ENCODE measurements at regions not wholly inside any gene's neighbourhood (a gene's known extent, or its start where the extent isn't known, plus 50 kb on each side); places are given as distances from the start of the nearest gene placed in this dataset.

GRCh38 chr11:116179401-116179800, 593.4 kb downstream of the BUD13 start:
- no peaks in the 10 kb centered on the region for H3K27me3 ChIP-seq (replicated peaks; ENCODE audit: control insufficient read depth, insufficient read depth, low read length)
- H3K4me3 ChIP-seq (replicated peaks; ENCODE audit: low read depth, low read length) = no peak overlapping the region
- DNase-seq (ENCODE audit: extremely low read depth, insufficient read length) = no peak
- H3K36me3 ChIP-seq (ENCODE audit: control insufficient read depth, insufficient read depth, low read length) = no peaks in the 10 kb centered on the region
- no peak for TF ChIP-seq CTCF (IDR thresholded peaks at IDR 0.05; ENCODE audit: insufficient read depth, low read length, poor library complexity, severe bottlenecking)

- Histone ChIP-seq H3K4me3 (replicated peaks; ENCODE audit: low read depth, low read length) (no peak overlapping the region), H3K36me3 (ENCODE audit: control insufficient read depth, insufficient read depth, low read length) (no peaks in the 10 kb centered on the region), H3K27me3 (replicated peaks; ENCODE audit: control insufficient read depth, insufficient read depth, low read length) (no peaks in the 10 kb centered on the region; the same call in 1 of the 2 replicates)
- no peak for TF ChIP-seq CTCF (IDR thresholded peaks at IDR 0.05; ENCODE audit: insufficient read depth, low read length, poor library complexity, severe bottlenecking)
- no peak for DNase-seq (ENCODE audit: extremely low read depth, insufficient read length)
Measured at GRCh38 chr11:116177521-116178210, 595.1 kb downstream of the BUD13 start.

GRCh38 chr11:116176484-116177005, 596.2 kb downstream of the BUD13 start:
- no peak for DNase-seq (ENCODE audit: extremely low read depth, insufficient read length)
- Histone ChIP-seq H3K36me3 (ENCODE audit: control insufficient read depth, insufficient read depth, low read length) (no peaks in the 10 kb centered on the region), H3K4me3 (replicated peaks; ENCODE audit: low read depth, low read length) (no peak overlapping the region), H3K27me3 (replicated peaks; ENCODE audit: control insufficient read depth, insufficient read depth, low read length) (no peaks in the 10 kb centered on the region; the same call in 1 of the 2 replicates)
- TF ChIP-seq CTCF (IDR thresholded peaks at IDR 0.05; ENCODE audit: insufficient read depth, low read length, poor library complexity, severe bottlenecking) = no peak

- no peak overlapping the region for H3K4me3 ChIP-seq (replicated peaks; ENCODE audit: low read depth, low read length)
- no peaks in the 10 kb centered on the region for H3K36me3 ChIP-seq (ENCODE audit: control insufficient read depth, insufficient read depth, low read length)
- H3K27me3 ChIP-seq (replicated peaks; ENCODE audit: control insufficient read depth, insufficient read depth, low read length) = no peaks in the 10 kb centered on the region; the same call in 1 of the 2 replicates
- no peak for DNase-seq (ENCODE audit: extremely low read depth, insufficient read length)
- TF ChIP-seq CTCF (IDR thresholded peaks at IDR 0.05; ENCODE audit: insufficient read depth, low read length, poor library complexity, severe bottlenecking) = no peak
Measured at GRCh38 chr11:116175707-116176106, 597.1 kb downstream of the BUD13 start.

- TF ChIP-seq CTCF (IDR thresholded peaks at IDR 0.05; ENCODE audit: insufficient read depth, low read length, poor library complexity, severe bottlenecking) = no peak
- DNase-seq (ENCODE audit: extremely low read depth, insufficient read length) = no peak
- Histone ChIP-seq H3K27me3 (replicated peaks; ENCODE audit: control insufficient read depth, insufficient read depth, low read length) (no peaks in the 10 kb centered on the region; the same call in 1 of the 2 replicates), H3K36me3 (ENCODE audit: control insufficient read depth, insufficient read depth, low read length) (no peaks in the 10 kb centered on the region), H3K4me3 (replicated peaks; ENCODE audit: low read depth, low read length) (no peak overlapping the region)
Measured at GRCh38 chr11:116173941-116174911, 598.6 kb downstream of the BUD13 start.
